Progenitor cell of endocrine pancreas (in vitro differentiated cells): ENCODE measurements at regions not wholly inside any gene's neighbourhood (a gene's known extent, or its start where the extent isn't known, plus 50 kb on each side); places are given as distances from the start of the nearest gene placed in this dataset.

Experiments used
- DNase-seq: peaks from one replicate; pipeline ENCODE4 v3.0.0; 2021; ENCODE audit warnings: low spot score; ENCODE audit not compliant: unreplicated experiment
- H3K27ac Mint-ChIP-seq: 2 replicates; pipeline ENCODE4 v1.8.0; 2021; ENCODE audit warnings: mild to moderate bottlenecking, moderate library complexity, mixed read lengths
- H3K27me3 Mint-ChIP-seq: 2 replicates; pipeline ENCODE4 v1.8.0; 2021; ENCODE audit warnings: mixed read lengths
- H3K36me3 Mint-ChIP-seq: 2 replicates; pipeline ENCODE4 v1.8.0; 2022; ENCODE audit warnings: mixed read lengths; ENCODE audit not compliant: insufficient read depth
- H3K4me1 Mint-ChIP-seq: 2 replicates; pipeline ENCODE4 v1.8.0; 2021; ENCODE audit warnings: low read depth, mixed read lengths
- H3K4me3 Mint-ChIP-seq: 2 replicates; pipeline ENCODE4 v1.8.0; 2021; ENCODE audit warnings: low read depth, mild to moderate bottlenecking, moderate library complexity, mixed read lengths
- H3K9me3 Mint-ChIP-seq: 2 replicates; pipeline ENCODE4 v1.8.0; 2021; ENCODE audit warnings: low read depth, mixed read lengths
- CTCF ChIP-seq: fragments of 200-600 bp; sonication (generic); IDR thresholded peaks from one replicate; pipeline ENCODE4 v1.5.0; 2021; ENCODE audit warnings: antibody characterized with exemption, mild to moderate bottlenecking; ENCODE audit not compliant: unreplicated experiment

GRCh38 chr3:170780955-170781354 is 89.0 kb downstream of the RPL22L1 start:
- DNase-seq: no peak
- Mint-ChIP-seq H3K27ac (no peak overlapping the region), H3K4me1 (peaks cover 7% of the 10 kb centered on the region), H3K4me3 (no peak overlapping the region), H3K9me3 (peaks cover 7% of the 10 kb centered on the region), H3K36me3 (no peaks in the 10 kb centered on the region), H3K27me3 (no peaks in the 10 kb centered on the region)
- TF ChIP-seq CTCF: no peak

- H3K9me3 Mint-ChIP-seq: peaks cover 5% of the 10 kb centered on the region
- H3K4me1 Mint-ChIP-seq: peaks cover 6% of the 10 kb centered on the region
- H3K27ac Mint-ChIP-seq: no peak overlapping the region
- H3K27me3 Mint-ChIP-seq: no peaks in the 10 kb centered on the region
- no peaks in the 10 kb centered on the region for H3K36me3 Mint-ChIP-seq
- no peak for TF ChIP-seq CTCF
- H3K4me3 Mint-ChIP-seq: no peak overlapping the region
- DNase-seq: no peak
Observed at GRCh38 chr3:170780471-170780870, 89.5 kb downstream of the RPL22L1 start.

- H3K27me3 Mint-ChIP-seq: no peaks in the 10 kb centered on the region
- no peak for DNase-seq
- H3K4me3 Mint-ChIP-seq: no peak overlapping the region
- no peaks in the 10 kb centered on the region for H3K9me3 Mint-ChIP-seq
- H3K4me1 Mint-ChIP-seq: no peaks in the 10 kb centered on the region
- no peak overlapping the region for H3K27ac Mint-ChIP-seq
- no peaks in the 10 kb centered on the region for H3K36me3 Mint-ChIP-seq
- TF ChIP-seq CTCF: no peak
Observed at GRCh38 chr3:170778240-170779217, 91.5 kb downstream of the RPL22L1 start.

GRCh38 chr3:170777564-170777926 is 92.5 kb downstream of the RPL22L1 start:
- Mint-ChIP-seq H3K27me3 (no peaks in the 10 kb centered on the region), H3K36me3 (no peaks in the 10 kb centered on the region), H3K27ac (no peak overlapping the region), H3K4me1 (no peaks in the 10 kb centered on the region), H3K9me3 (no peaks in the 10 kb centered on the region), H3K4me3 (no peak overlapping the region)
- no peak for TF ChIP-seq CTCF
- DNase-seq: no peak

GRCh38 chr3:170776887-170777563 is 93.0 kb downstream of the RPL22L1 start:
- DNase-seq: no peak
- H3K27ac Mint-ChIP-seq: no peak overlapping the region
- H3K27me3 Mint-ChIP-seq: no peaks in the 10 kb centered on the region
- no peak for TF ChIP-seq CTCF
- H3K36me3 Mint-ChIP-seq: no peaks in the 10 kb centered on the region
- H3K4me3 Mint-ChIP-seq: no peak overlapping the region
- no peaks in the 10 kb centered on the region for H3K9me3 Mint-ChIP-seq
- H3K4me1 Mint-ChIP-seq: no peaks in the 10 kb centered on the region
